H1 (cell line): ENCODE measurements at regions not wholly inside any gene's neighbourhood (a gene's known extent, or its start where the extent isn't known, plus 50 kb on each side); places are given as distances from the start of the nearest gene placed in this dataset.

Experiments
- CTCF ChIA-PET: fragments of 300-600 bp; sonication (Branson Sonifier 250); formaldehyde crosslinking; loops from one replicate; lab custom pipeline; 2021; ENCODE audit not compliant: partially characterized antibody; lab: Charles Lee
- POLR2A ChIA-PET: fragments of 300-600 bp; sonication (Branson Sonifier 250); formaldehyde crosslinking; loops from one replicate; lab custom pipeline; 2021; ENCODE audit warnings: inconsistent platforms; ENCODE audit not compliant: partially characterized antibody; lab: Charles Lee
- DNase-seq, 2 experiments: peaks; one replicate each; pipeline versions ENCODE4 v3.0.0 to v3.0.0-alpha.2; 2010 to 2022; ENCODE audit warnings: low spot score in 2 of 2, low read depth in 1 of 2, mixed read lengths in 1 of 2
- FAIRE-seq: peaks from 2 replicates; lab custom pipeline; 2011; peaks lifted over from hg19 to GRCh38; lab: Jason Lieb, UNC
- H2AFZ ChIP-seq: 2 replicates; pipeline ENCODE4 v1.8.1; 2012; ENCODE audit warnings: low read length, inconsistent platforms
- H2AK5ac ChIP-seq: 2 replicates; pipeline ENCODE4 v1.6.1; 2013; ENCODE audit warnings: low read depth, low read length
- H2BK120ac ChIP-seq: replicated peaks from 2 replicates; pipeline ENCODE3; 2013; ENCODE audit warnings: low read depth, low read length, inconsistent platforms
- H2BK12ac ChIP-seq: 2 replicates; pipeline ENCODE4 v1.6.1; 2013; ENCODE audit warnings: low read depth, low read length
- H2BK15ac ChIP-seq: 2 replicates; pipeline ENCODE4 v1.6.1; 2013; ENCODE audit warnings: low read length
- H2BK20ac ChIP-seq: 2 replicates; pipeline ENCODE4 v1.6.1; 2013; ENCODE audit warnings: low read length
- H2BK5ac ChIP-seq: 2 replicates; pipeline ENCODE4 v1.6.1; 2013; ENCODE audit warnings: low read depth, low read length
- H3K14ac ChIP-seq: 2 replicates; pipeline ENCODE4 v1.6.1; 2013; ENCODE audit warnings: inconsistent platforms; ENCODE audit not compliant: insufficient read length
- H3K18ac ChIP-seq: 2 replicates; pipeline ENCODE4 v1.6.1; 2013; ENCODE audit warnings: low read length; ENCODE audit errors: extremely low read depth
- H3K23ac ChIP-seq: 2 replicates; pipeline ENCODE4 v1.6.1; 2013; ENCODE audit warnings: inconsistent platforms; ENCODE audit not compliant: insufficient read length
- H3K23me2 ChIP-seq: 2 replicates; pipeline ENCODE4 v1.6.1; 2013; ENCODE audit warnings: low read depth, low read length
- H3K27ac ChIP-seq: 2 replicates; pipeline ENCODE4 v1.6.1; 2011; ENCODE audit warnings: low read depth, low read length, inconsistent platforms
- H3K27me3 ChIP-seq, 4 experiments: replicated peaks in 1 of 4; 1 replicate in 1 of 4; 2 replicates in 3 of 4; pipeline versions ENCODE4 v1.6.1 to v1.8.1; 2011 to 2013; ENCODE audit warnings: low read length in 3 of 4, mild to moderate bottlenecking in 3 of 4, inconsistent platforms in 2 of 4, mixed read lengths in 2 of 4, moderate library complexity in 1 of 4; ENCODE audit not compliant: control insufficient read depth in 3 of 4, insufficient read depth in 3 of 4; ENCODE audit errors: extremely low read depth in 1 of 4
- H3K36me3 ChIP-seq, 4 experiments: 2 replicates each; pipeline versions ENCODE4 v1.6.1 to v1.8.1; 2011 to 2013; ENCODE audit warnings: mild to moderate bottlenecking in 4 of 4, low read length in 3 of 4, moderate library complexity in 2 of 4, control low read depth in 1 of 4, inconsistent platforms in 1 of 4; ENCODE audit not compliant: insufficient read depth in 4 of 4, control insufficient read depth in 2 of 4
- H3K4ac ChIP-seq: replicated peaks from 2 replicates; pipeline ENCODE3; 2013; ENCODE audit warnings: low read length, low read depth, mixed read lengths, inconsistent platforms; ENCODE audit not compliant: insufficient read length
- H3K4me1 ChIP-seq, 4 experiments: replicated peaks in 1 of 4; 1 replicate in 1 of 4; 2 replicates in 3 of 4; pipeline versions ENCODE4 v1.6.1 to v1.8.1; 2011 to 2013; ENCODE audit warnings: low read length in 3 of 4, inconsistent platforms in 2 of 4, mixed read lengths in 1 of 4; ENCODE audit not compliant: insufficient read depth in 4 of 4, control insufficient read depth in 3 of 4
- H3K4me2 ChIP-seq, 2 experiments: 2 replicates each; pipeline versions ENCODE4 v1.6.1 to v1.8.1; 2011 to 2013; ENCODE audit warnings: low read depth in 2 of 2, low read length in 2 of 2, control low read depth in 1 of 2, inconsistent platforms in 1 of 2, mild to moderate bottlenecking in 1 of 2; ENCODE audit not compliant: insufficient read depth in 1 of 2
- H3K4me3 ChIP-seq, 4 experiments: fragments of 200-600, 300-600 bp in 1 of 4; sonication (generic), shearing (Covaris generic), sonication (Bioruptor Twin) in 1 of 4; 2 replicates each; pipeline versions ENCODE4 v1.5.1 to v1.8.1; 2011 to 2016; ENCODE audit warnings: low read length in 4 of 4, low read depth in 3 of 4, control low read depth in 2 of 4, inconsistent platforms in 2 of 4, mild to moderate bottlenecking in 2 of 4, mixed read lengths in 1 of 4, moderate library complexity in 1 of 4; ENCODE audit not compliant: insufficient read depth in 2 of 4; ENCODE audit errors: extremely low read depth in 1 of 4
- H3K56ac ChIP-seq: replicated peaks from 2 replicates; pipeline ENCODE3; 2013; ENCODE audit warnings: low read depth, mild to moderate bottlenecking, mixed read lengths, low read length, inconsistent platforms; ENCODE audit not compliant: insufficient read length
- H3K79me1 ChIP-seq: 2 replicates; pipeline ENCODE4 v1.6.1; 2013; ENCODE audit warnings: low read depth, low read length, control low read depth
- H3K79me2 ChIP-seq, 2 experiments: 2 replicates each; pipeline versions ENCODE4 v1.6.1 to v1.8.1; 2012 to 2013; ENCODE audit warnings: low read length in 2 of 2, mild to moderate bottlenecking in 2 of 2, inconsistent platforms in 1 of 2; ENCODE audit not compliant: insufficient read depth in 2 of 2, control insufficient read depth in 1 of 2
- H3K9ac ChIP-seq, 4 experiments: replicated peaks in 1 of 4; 1 replicate in 1 of 4; 2 replicates in 3 of 4; pipeline versions ENCODE4 v1.6.1 to v1.8.1; 2011 to 2013; ENCODE audit warnings: low read depth in 3 of 4, low read length in 3 of 4, control low read depth in 2 of 4, mild to moderate bottlenecking in 2 of 4, moderate library complexity in 2 of 4, inconsistent platforms in 1 of 4; ENCODE audit errors: extremely low read depth in 1 of 4
- H3K9me3 ChIP-seq, 2 experiments: 2 replicates each; pipeline versions ENCODE4 v1.6.1 to v1.8.1; 2012 to 2013; ENCODE audit warnings: mild to moderate bottlenecking in 2 of 2, moderate library complexity in 2 of 2, control low read depth in 1 of 2, inconsistent platforms in 1 of 2, low read depth in 1 of 2, low read length in 1 of 2, mixed read lengths in 1 of 2; ENCODE audit not compliant: insufficient read depth in 2 of 2
- H4K20me1 ChIP-seq, 2 experiments: replicated peaks in 1 of 2; 2 replicates each; pipeline versions ENCODE3 to v1.8.1; 2011 to 2013; ENCODE audit warnings: inconsistent platforms in 2 of 2, low read length in 2 of 2, mild to moderate bottlenecking in 1 of 2; ENCODE audit not compliant: insufficient read depth in 2 of 2, control insufficient read depth in 1 of 2
- H4K5ac ChIP-seq: 2 replicates; pipeline ENCODE4 v1.6.1; 2013; ENCODE audit warnings: low read length, low read depth, mixed read lengths, inconsistent platforms; ENCODE audit not compliant: insufficient read length
- H4K8ac ChIP-seq: 2 replicates; pipeline ENCODE4 v1.8.0; 2013; ENCODE audit warnings: mild to moderate bottlenecking, moderate library complexity, low read length, inconsistent platforms; ENCODE audit not compliant: insufficient read depth; ENCODE audit errors: extremely low read depth
- H4K91ac ChIP-seq: replicated peaks from 2 replicates; pipeline ENCODE3; 2013; ENCODE audit warnings: low read length, mixed read lengths, inconsistent platforms; ENCODE audit not compliant: insufficient read length
- RBBP5 ChIP-seq: IDR thresholded peaks from 2 replicates; pipeline ENCODE4 v1.7.1; 2012; ENCODE audit warnings: low read depth, mild to moderate bottlenecking, inconsistent platforms, low read length, moderate library complexity, borderline replicate concordance
- WGBS, 2 experiments: shearing (Covaris generic) in 1 of 2; methylation state at CpG; one replicate each; pipeline versions ENCODE4 v1.1.6 to v1.1.7; 2013 to 2015; ENCODE audit warnings: low lambda C conversion rate in 2 of 2, mixed read lengths in 2 of 2, inconsistent platforms in 1 of 2, low coverage in 1 of 2, missing lambda C conversion rate in 1 of 2; ENCODE audit not compliant: insufficient replicate concordance in 2 of 2, insufficient coverage in 1 of 2, insufficient read length in 1 of 2; ENCODE audit errors: extremely low coverage in 1 of 2, missing lambda C conversion rate in 1 of 2; 5-methylcytosine and 5-hydroxymethylcytosine counted together

GRCh38 chr2:180670302-180671003, 310.0 kb upstream of the UBE2E3 start:
- H3K4me3 ChIP-seq: no peak overlapping the region
- no peak overlapping the region for H3K4ac ChIP-seq
- H2BK15ac ChIP-seq: no peak overlapping the region
- H3K56ac ChIP-seq: no peak overlapping the region
- no peaks in the 10 kb centered on the region for H3K36me3 ChIP-seq
- POLR2A ChIA-PET: no interaction called here
- DNase-seq: no peak
- no peak overlapping the region for H4K8ac ChIP-seq
- no peaks in the 10 kb centered on the region for H3K79me2 ChIP-seq
- H3K27me3 ChIP-seq: no peaks in the 10 kb centered on the region
- H3K14ac ChIP-seq: no peak overlapping the region
- no peak overlapping the region for H3K23ac ChIP-seq
- TF ChIP-seq RBBP5: no peak
- TF ChIP-seq, all 59 proteins: peak for 0
- CTCF ChIA-PET: interaction anchor here (0.7 kb wide), 2 partner anchors 20 to 1403 kb away, joined by 4 to 5 read pairs; no protein-coding TSS in a partner anchor
- Histone ChIP-seq H3K23me2 (no peaks in the 10 kb centered on the region), H3K18ac (no peak overlapping the region), H2AFZ (no peak overlapping the region), H4K5ac (no peak overlapping the region), H3K27ac (no peak overlapping the region), H2AK5ac (no peak overlapping the region), H3K9ac (no peak overlapping the region), H3K4me1 (no peaks in the 10 kb centered on the region; a peak in 1 of 7 replicates), H4K91ac (no peak overlapping the region), H2BK5ac (no peak overlapping the region), H2BK12ac (no peak overlapping the region), H3K4me2 (no peak overlapping the region), H2BK120ac (no peak overlapping the region), H4K20me1 (no peaks in the 10 kb centered on the region), H2BK20ac (no peak overlapping the region), H3K9me3 (no peaks in the 10 kb centered on the region), H3K79me1 (no peaks in the 10 kb centered on the region)
- no peak for FAIRE-seq
- WGBS, 2 experiments: 87% methylated on average over 4 of the region's 4 CpGs; no CpG with 5 or more reads in 1 of the 2 experiments
